ENCODE measurements at regions not wholly inside any gene's neighbourhood (a gene's known extent, or its start where the extent isn't known, plus 50 kb on each side); places are given as distances from the start of the nearest gene placed in this dataset.

DNA sequence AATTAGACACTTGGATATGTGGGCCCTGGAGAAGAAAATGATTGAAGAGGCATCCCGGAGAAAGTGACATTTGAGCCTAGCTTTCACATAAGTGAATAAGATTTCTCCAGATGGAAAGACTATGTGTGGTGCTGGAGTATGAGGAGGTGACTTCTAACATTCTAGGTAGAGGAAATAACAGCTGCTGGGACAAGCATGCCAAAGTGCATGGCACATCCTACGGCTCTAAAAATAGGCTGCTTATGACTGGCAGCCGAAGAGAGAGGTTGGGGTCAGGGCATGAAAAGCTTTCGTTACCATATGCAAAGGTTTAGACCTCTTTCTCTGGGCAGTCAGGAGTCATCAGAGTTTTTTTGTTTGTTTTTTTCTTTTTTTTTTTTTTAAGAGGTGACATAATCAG is 142.0 kb downstream of the SOX3 start:
- TF ChIP-seq, protein P1, sequence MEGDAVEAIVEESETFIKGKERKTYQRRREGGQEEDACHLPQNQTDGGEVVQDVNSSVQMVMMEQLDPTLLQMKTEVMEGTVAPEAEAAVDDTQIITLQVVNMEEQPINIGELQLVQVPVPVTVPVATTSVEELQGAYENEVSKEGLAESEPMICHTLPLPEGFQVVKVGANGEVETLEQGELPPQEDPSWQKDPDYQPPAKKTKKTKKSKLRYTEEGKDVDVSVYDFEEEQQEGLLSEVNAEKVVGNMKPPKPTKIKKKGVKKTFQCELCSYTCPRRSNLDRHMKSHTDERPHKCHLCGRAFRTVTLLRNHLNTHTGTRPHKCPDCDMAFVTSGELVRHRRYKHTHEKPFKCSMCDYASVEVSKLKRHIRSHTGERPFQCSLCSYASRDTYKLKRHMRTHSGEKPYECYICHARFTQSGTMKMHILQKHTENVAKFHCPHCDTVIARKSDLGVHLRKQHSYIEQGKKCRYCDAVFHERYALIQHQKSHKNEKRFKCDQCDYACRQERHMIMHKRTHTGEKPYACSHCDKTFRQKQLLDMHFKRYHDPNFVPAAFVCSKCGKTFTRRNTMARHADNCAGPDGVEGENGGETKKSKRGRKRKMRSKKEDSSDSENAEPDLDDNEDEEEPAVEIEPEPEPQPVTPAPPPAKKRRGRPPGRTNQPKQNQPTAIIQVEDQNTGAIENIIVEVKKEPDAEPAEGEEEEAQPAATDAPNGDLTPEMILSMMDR (IDR thresholded peaks at IDR 0.05; ENCODE audit: control insufficient read depth, insufficient read depth, low read depth, low read length, missing control alignments), result no peak
- H3K4me3 ChIP-seq (ENCODE audit: control insufficient read depth, low read depth, low read length), result no peak overlapping the region
- DNase-seq (ENCODE audit: low read depth), result no peak

DNA sequence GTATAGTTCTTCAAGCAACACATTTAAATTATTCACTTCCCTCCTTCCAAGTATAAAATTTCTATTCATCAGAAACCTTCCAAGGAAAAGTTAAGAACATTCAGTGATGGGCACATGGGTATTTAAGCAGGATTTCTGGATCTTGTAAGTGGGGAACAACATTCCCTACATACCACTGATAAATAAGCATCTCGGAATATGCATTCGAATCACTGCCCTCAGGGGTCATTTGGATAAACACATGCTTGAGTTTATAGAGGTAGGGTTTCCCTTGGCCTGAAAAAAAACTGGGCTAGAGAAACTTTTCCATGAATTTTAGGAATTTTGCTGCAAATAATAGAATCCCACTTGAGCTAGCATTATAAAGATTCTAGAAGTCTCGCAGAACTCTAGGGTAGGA is 143.9 kb downstream of the SOX3 start:
- no peak overlapping the region for H3K4me3 ChIP-seq (ENCODE audit: control insufficient read depth, low read depth, low read length)
- no peak for DNase-seq (ENCODE audit: low read depth)
- TF ChIP-seq, protein P1 (IDR thresholded peaks at IDR 0.05; ENCODE audit: control insufficient read depth, insufficient read depth, low read depth, low read length, missing control alignments), result no peak

DNA sequence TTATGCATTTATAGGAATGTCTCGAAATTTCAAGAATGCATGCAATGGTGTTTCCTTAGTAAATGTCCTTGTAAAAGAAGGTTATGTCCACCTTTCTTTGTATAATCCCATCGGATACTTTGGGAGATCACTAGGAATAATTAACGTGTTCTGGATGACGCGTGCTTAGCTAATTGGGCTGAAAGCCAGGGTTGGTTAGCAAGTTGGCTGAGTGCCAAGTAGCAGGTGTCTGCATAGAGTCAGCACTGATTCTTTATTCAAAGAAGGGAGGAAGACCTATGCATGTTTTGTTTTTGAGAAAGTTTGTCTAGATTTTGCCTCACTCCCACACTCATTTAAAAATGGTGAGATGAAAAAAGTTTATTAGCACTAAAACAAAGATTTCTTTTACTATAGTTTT is 144.6 kb downstream of the SOX3 start:
- no peak overlapping the region for H3K4me3 ChIP-seq (ENCODE audit: control insufficient read depth, low read depth, low read length)
- no peak for DNase-seq (ENCODE audit: low read depth)
- TF ChIP-seq, protein P1 (IDR thresholded peaks at IDR 0.05; ENCODE audit: control insufficient read depth, insufficient read depth, low read depth, low read length, missing control alignments), result no peak

DNA sequence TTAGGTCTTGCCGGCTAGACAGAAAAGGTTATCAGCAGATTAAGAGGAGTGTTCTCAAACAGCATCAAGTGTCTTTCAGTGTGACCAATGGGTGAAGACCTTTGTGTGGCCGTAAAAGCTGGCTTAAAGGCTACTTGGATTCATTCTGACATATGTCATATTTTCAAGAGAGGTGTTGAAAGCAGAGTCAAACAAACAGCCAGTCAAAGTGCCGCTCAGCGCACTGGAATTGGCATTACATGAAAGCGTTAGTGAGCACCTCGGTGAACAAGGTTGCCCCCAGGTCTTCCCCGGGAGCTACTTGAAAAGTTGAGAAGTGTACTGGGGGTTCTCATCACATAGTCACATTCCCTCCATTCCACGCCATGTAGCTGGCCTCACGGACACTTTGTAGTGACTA is 148.9 kb downstream of the SOX3 start:
- DNase-seq (ENCODE audit: low read depth), result no peak
- H3K4me3 ChIP-seq (ENCODE audit: control insufficient read depth, low read depth, low read length), result no peak overlapping the region
- TF ChIP-seq, protein P1 (IDR thresholded peaks at IDR 0.05; ENCODE audit: control insufficient read depth, insufficient read depth, low read depth, low read length, missing control alignments), result no peak

DNA sequence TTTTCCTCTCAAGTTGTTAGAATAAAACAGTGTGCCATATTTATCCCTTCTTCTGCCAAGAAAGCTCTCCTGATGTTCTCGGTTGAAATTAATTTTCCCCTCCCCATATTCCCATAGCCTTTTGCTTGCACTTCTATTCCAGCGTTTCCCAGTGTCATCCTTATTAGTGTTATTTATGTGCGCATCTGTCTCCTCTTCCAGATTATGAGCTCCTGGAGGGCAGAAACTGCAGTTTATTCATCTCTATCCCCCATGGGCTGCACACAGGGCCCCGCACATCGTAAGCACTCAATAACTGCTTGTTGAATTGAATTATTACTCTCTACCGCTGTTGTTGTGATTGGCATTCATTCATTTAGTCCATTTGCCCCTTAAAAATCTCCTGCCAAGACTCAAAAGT is 149.4 kb downstream of the SOX3 start:
- no peak for DNase-seq (ENCODE audit: low read depth)
- TF ChIP-seq, protein P1 (IDR thresholded peaks at IDR 0.05; ENCODE audit: control insufficient read depth, insufficient read depth, low read depth, low read length, missing control alignments), result no peak
- H3K4me3 ChIP-seq (ENCODE audit: control insufficient read depth, low read depth, low read length), result no peak overlapping the region

DNA sequence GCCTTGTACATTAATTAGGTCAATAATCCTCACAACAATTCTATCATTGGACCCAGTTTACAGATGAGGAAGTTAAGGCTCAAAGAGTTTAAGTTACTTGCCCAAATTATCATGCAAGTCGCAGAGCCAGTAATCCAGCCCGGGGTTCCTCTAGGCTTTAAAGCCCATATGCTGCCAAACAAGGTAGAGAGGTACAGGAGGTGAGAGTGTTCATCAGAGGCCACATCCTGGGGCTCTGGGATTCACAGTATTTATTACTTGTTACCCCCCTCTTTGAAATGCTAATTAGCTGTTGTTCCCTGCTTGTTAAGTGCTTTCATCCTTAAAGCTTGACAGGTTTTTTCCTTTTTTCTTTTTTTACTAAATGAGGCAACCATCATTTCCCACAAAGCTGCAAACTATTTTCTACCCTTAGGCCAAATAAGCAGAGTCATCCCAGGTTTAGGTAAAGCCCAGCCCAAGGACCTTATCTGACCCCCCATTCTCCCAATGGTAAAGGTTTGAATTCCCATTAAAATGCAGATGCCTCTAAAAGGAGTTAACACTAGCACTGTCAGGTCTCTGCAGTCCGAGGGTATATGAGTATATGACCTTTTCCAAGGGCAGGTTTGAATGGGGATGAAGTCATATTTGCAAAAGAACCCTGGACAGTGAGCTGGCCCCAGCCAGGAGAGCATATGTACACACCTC is 150.3 kb downstream of the SOX3 start:
- TF ChIP-seq, protein P1 (IDR thresholded peaks at IDR 0.05; ENCODE audit: control insufficient read depth, insufficient read depth, low read depth, low read length, missing control alignments), result no peak
- no peak for DNase-seq (ENCODE audit: low read depth)
- H3K4me3 ChIP-seq (ENCODE audit: control insufficient read depth, low read depth, low read length), result no peak overlapping the region
